GM12875 (cell line): ENCODE measurements at regions not wholly inside any gene's neighbourhood (a gene's known extent, or its start where the extent isn't known, plus 50 kb on each side); places are given as distances from the start of the nearest gene placed in this dataset.

Experiments used
- H3K4me3 ChIP-seq: one replicate; pipeline ENCODE4 v1.5.1; 2011; ENCODE audit warnings: low read depth, low read length, control low read depth
- CTCF ChIP-seq: IDR thresholded peaks from 2 replicates; pipeline ENCODE4 v1.5.1; 2011; ENCODE audit warnings: low read depth, mild to moderate bottlenecking, control low read depth, inconsistent platforms, low read length, moderate library complexity, borderline replicate concordance; ENCODE audit not compliant: insufficient read depth

DNA sequence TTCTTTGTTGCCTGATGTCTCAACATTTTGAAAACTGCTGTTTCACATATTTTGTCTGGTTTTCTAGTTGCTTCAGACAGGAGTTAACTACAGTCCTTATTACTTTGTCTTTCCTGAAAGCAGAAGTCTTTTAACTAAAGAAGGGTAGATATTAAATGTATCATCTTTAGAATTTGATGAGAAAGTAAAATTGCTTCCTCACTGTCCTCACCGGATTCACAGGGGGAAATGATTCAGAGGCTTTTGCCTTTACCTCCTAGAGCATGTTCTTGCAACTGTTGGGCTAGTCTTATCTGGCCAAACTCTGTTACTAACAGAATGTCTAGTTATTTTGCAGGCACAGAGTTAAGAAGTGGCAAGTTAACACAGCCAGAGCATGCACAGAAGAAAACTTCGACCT lies 107.2 kb upstream of the VAV3 start:
- no peak for TF ChIP-seq CTCF
- no peak overlapping the region for H3K4me3 ChIP-seq

GRCh38 chr1:108071601-108072000 lies 106.6 kb upstream of the VAV3 start:
- no peak overlapping the region for H3K4me3 ChIP-seq
- no peak for TF ChIP-seq CTCF

GRCh38 chr1:108070662-108071061 lies 105.7 kb upstream of the VAV3 start:
- TF ChIP-seq CTCF: no peak
- no peak overlapping the region for H3K4me3 ChIP-seq

DNA sequence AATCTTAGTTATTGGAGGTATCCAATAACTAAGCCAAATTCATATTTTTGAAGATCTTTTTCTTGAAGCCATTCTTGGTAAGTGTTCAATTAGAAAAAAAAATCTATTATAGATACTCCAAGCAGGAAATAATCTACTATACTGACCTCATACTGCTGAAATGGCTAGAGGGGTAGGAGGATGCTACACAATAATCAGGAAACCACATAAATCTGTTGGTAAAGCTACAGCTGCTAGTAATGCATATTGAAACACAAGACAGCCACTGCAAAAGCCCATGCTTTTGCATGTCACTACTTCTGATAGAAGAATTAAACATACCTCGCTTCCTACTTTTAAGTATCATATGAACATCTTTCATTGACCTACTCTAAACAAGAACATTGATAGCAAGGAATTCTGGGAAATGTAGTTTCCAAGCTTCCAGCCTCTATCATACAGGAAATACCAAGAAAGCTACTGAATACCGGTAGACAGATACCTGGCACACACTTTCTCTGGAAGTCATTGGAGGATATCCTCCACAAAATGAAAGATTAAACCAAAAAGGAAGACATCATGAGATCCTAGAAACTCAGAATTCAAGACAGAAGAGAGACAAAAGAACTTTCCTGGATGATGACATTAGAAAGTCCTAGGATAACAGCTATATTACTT lies 103.0 kb upstream of the VAV3 start:
- H3K4me3 ChIP-seq: no peak overlapping the region
- TF ChIP-seq CTCF: no peak

DNA sequence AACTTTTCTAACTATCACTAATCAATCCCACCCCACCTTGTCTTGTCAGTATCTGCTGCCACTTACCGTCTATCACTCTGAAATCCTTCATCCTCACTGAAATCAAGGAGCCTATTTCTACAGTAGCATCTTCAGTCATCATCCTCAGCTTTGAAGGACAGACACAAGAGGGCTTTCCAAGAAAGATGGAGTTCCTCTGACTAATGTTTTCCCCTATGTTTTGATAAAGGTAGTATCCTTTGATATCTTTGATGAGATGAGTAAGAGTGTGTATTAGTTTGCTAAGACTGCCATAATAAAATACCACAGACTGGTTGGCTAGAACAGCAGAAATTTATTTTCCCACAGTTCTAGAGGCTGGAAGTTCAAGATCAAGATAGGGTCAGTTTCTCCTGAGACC lies 101.8 kb upstream of the VAV3 start:
- no peak for TF ChIP-seq CTCF
- H3K4me3 ChIP-seq: no peak overlapping the region

- no peak for TF ChIP-seq CTCF
Measured at GRCh38 chr1:108064255-108064654, 99.3 kb upstream of the VAV3 start.

GRCh38 chr1:108063703-108064102 lies 98.7 kb upstream of the VAV3 start:
- H3K4me3 ChIP-seq: no peak overlapping the region
- TF ChIP-seq CTCF: no peak

More at GRCh38 chr1:108064255-108064654, 99.3 kb upstream of the VAV3 start:
- no peak overlapping the region for H3K4me3 ChIP-seq
